ENCODE measurements at regions not wholly inside any gene's neighbourhood (a gene's known extent, or its start where the extent isn't known, plus 50 kb on each side); places are given as distances from the start of the nearest gene placed in this dataset.

DNA sequence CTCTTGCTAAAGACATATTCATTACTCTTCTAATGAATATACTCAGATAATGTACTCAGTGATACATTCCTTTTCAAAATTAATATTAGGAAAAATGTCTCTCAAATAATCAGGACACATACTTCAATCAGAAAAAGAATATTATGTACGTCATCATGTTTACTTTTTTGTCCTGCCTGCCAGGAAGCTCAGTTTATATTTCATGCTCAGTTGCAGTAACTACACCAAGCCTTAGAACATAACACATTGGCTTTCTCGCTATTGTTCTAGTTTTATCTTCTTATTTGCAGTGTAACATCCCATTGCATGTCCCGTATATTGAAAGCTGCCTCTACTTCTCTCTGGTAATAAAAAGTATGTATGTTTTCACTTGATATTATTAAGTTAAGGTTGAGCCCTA is 181.5 kb upstream of the LPP start:
- TF ChIP-seq, protein P1, sequence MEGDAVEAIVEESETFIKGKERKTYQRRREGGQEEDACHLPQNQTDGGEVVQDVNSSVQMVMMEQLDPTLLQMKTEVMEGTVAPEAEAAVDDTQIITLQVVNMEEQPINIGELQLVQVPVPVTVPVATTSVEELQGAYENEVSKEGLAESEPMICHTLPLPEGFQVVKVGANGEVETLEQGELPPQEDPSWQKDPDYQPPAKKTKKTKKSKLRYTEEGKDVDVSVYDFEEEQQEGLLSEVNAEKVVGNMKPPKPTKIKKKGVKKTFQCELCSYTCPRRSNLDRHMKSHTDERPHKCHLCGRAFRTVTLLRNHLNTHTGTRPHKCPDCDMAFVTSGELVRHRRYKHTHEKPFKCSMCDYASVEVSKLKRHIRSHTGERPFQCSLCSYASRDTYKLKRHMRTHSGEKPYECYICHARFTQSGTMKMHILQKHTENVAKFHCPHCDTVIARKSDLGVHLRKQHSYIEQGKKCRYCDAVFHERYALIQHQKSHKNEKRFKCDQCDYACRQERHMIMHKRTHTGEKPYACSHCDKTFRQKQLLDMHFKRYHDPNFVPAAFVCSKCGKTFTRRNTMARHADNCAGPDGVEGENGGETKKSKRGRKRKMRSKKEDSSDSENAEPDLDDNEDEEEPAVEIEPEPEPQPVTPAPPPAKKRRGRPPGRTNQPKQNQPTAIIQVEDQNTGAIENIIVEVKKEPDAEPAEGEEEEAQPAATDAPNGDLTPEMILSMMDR (IDR thresholded peaks at IDR 0.05), result no peak
- DNase-seq (ENCODE audit: low spot score), result no peak

DNA sequence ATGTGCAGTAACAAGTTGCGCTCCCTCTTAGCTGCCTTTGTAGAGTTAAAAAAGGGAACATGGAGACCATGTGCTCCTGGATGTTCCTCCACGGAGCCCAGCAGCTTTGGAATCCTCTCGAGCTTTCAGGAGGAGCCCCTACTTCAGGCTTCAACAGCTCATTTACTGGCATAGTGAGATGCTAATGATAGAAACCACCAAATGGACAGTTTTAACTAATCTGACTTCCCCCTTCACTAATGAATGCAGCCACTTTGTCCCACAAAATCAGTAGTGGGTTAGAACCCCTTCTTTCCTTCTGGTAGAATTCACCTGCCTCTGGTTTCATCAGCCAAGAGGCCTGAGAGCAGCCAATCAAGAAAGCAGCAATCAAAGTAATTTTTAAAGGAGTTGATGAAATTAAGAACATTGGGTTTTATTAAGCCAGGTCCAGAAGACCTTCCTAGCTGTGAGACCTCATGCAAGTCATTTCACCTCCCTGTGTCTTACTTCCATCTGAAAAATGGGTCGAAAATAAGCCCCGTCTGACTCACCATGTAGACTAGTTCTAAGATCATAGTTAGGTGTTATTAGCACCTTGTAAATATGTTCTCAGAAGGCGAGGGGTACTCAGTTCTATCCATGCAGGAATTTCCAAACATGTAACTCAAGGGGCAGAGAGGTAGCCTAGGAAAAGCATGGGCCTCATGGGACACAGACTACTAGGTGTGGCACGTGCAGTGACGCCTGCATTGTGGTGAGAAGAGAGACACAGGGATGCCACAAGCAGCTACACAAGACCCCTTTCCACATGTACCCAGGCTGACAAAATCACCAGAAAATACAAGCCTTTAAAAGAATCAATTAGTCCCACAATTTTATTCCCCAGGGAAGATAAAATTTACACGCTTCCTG is 179.7 kb upstream of the LPP start:
- Histone ChIP-seq H3K4me3 (no peak overlapping the region), H3K27ac (no peak overlapping the region)
- TF ChIP-seq, protein P1 (IDR thresholded peaks at IDR 0.05), result no peak
- DNase-seq (ENCODE audit: low spot score), result no peak

More for the DNA sequence above, 181.5 kb upstream of the LPP start:
- no peak overlapping the region for H3K27ac ChIP-seq
- no peak overlapping the region for H3K4me3 ChIP-seq

DNA sequence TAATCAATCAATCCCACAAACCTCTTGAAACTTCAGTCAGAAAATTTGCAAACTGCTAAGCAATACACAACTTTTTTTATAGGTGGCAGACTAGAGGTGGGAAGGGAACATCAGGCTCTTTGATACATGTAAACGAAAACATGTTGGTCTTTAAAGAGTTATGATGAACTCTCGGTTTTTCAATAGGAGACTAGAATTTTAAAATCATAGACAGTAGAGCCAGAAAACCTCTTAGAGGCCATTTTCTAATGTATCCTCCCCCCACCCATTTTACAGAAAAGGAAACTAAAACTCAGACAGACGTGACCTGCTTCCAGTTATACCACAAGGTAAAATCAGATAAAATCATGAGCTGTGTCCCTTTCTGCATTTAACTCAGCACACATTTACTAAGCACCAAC is 179.1 kb upstream of the LPP start:
- no peak for DNase-seq (ENCODE audit: low spot score)
- H3K27ac ChIP-seq, result no peak overlapping the region
- no peak overlapping the region for H3K4me3 ChIP-seq
- TF ChIP-seq, protein P1 (IDR thresholded peaks at IDR 0.05), result no peak

DNA sequence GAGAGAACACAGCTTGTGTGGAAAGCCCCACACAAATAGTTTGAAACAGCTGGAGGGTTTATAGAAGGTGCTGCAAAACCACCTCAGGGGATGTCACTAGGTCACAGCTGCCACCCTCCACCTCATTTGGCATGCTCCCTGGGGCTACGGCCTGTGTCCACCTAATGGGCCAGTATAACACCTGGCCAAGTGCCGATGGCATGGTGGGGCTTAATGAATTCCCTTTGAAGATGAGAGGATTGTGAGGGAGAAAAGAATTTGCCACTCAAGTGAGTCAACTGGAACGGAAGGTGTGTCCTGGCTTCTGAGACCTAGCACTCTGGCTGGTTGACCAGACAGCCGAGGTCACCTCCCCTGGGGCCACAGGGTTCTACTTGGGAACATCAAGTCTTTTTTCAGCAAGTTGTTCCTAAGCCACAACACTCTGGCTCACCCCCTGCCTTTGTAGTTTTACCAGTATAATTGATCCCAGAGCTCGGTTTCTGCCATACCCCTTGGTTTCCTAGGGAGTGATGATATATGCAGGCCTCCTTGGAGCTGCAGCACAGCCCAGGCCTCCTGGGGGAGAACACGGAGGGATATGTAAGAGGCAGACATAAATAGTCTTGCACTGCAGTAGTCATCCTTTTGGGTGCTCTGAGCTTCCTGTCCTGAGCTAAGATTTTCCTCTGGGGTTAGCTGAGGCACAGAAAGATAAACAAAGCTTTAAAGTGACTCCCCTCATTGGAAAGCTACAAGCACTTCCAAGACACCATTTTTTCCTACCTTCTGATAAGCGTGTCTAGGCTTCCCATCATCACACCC is 178.2 kb upstream of the LPP start:
- TF ChIP-seq, protein P1 (IDR thresholded peaks at IDR 0.05), result no peak
- H3K4me3 ChIP-seq, result no peak overlapping the region
- DNase-seq (ENCODE audit: low spot score), result no peak
- no peak overlapping the region for H3K27ac ChIP-seq

DNA sequence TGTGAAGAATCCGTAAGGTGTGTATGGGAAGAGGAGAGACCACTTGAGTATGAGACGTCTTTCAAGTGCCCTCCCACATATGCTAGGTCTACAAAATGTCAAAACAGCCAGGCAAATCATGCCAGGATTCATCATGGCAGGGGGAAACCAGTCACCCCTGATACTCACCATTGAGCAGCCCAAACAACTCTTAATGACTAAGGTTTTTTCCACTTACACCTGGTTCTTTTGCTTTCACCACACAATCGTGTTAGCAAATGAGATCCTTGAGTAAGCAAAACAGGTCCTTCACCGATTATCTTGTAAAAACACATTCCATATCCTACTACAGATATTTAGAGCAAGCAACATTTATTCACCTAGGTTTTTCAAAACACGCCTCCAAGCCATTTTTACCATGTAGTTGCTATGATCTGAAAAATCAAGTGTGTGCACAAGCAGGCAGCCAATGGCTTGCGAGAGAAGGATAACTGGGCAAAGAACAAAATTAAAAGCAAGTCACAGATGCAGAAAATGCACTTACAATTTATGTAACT is 177.5 kb upstream of the LPP start:
- DNase-seq (ENCODE audit: low spot score), result no peak
- TF ChIP-seq, protein P1 (IDR thresholded peaks at IDR 0.05), result no peak
- H3K27ac ChIP-seq, result no peak overlapping the region

DNA sequence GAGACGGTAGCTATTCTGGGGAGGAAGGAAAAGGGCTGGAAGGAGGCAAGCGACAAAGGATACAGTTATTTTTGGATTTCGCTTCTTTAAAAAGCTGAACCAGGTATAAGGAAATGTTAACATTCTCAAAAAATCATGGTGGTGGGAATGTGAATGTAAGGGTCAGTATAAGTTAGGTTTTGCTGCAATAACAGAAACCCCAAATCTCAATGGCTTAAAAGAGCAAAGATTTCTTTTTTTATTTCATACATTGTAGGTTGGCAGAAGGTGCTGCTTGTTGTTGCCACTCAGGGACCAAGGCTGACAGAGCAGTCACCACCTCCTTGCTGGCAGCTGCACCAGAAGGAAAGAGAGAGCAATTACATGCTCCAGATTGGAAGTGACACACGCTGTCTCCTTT is 176.3 kb upstream of the LPP start:
- TF ChIP-seq, protein P1 (IDR thresholded peaks at IDR 0.05), result no peak
- Histone ChIP-seq H3K4me3 (no peak overlapping the region), H3K27ac (no peak overlapping the region)
- no peak for DNase-seq (ENCODE audit: low spot score)

More for the DNA sequence above, 177.5 kb upstream of the LPP start:
- no peak overlapping the region for H3K4me3 ChIP-seq

All from coronary artery (tissue), 2 donors.